ENCODE measurements at regions not wholly inside any gene's neighbourhood (a gene's known extent, or its start where the extent isn't known, plus 50 kb on each side); places are given as distances from the start of the nearest gene placed in this dataset.
A peak's percentile ranks its signal among the peaks of the same experiment; 100 is the strongest.

- H3K4me3 ChIP-seq (ENCODE audit: control insufficient read depth, low read depth, low read length) = no peak overlapping the region
- DNase-seq (ENCODE audit: low read depth) = peak; percentile 16
- no peak for TF ChIP-seq CTCF (IDR thresholded peaks at IDR 0.05; ENCODE audit: control insufficient read depth, insufficient read depth, low read depth, low read length, missing control alignments)
Measured at GRCh38 chr20:11117808-11118528, 444.2 kb upstream of the JAG1 start.

- H3K4me3 ChIP-seq (ENCODE audit: control insufficient read depth, low read depth, low read length) = no peak overlapping the region
- no peak for DNase-seq (ENCODE audit: low read depth)
Measured at GRCh38 chr20:11118802-11119380, 445.1 kb upstream of the JAG1 start.

GRCh38 chr20:11119573-11119972 is 445.8 kb upstream of the JAG1 start:
- no peak overlapping the region for H3K4me3 ChIP-seq (ENCODE audit: control insufficient read depth, low read depth, low read length)
- TF ChIP-seq CTCF (IDR thresholded peaks at IDR 0.05; ENCODE audit: control insufficient read depth, insufficient read depth, low read depth, low read length, missing control alignments) = no peak
- DNase-seq (ENCODE audit: low read depth) = no peak

More at GRCh38 chr20:11118802-11119380, 445.1 kb upstream of the JAG1 start:
- TF ChIP-seq CTCF (IDR thresholded peaks at IDR 0.05; ENCODE audit: control insufficient read depth, insufficient read depth, low read depth, low read length, missing control alignments) = no peak

- no peak for TF ChIP-seq CTCF (IDR thresholded peaks at IDR 0.05; ENCODE audit: control insufficient read depth, insufficient read depth, low read depth, low read length, missing control alignments)
- DNase-seq (ENCODE audit: low read depth) = no peak
- no peak overlapping the region for H3K4me3 ChIP-seq (ENCODE audit: control insufficient read depth, low read depth, low read length)
Measured at GRCh38 chr20:11120431-11120830, 446.6 kb upstream of the JAG1 start.

- TF ChIP-seq CTCF (IDR thresholded peaks at IDR 0.05; ENCODE audit: control insufficient read depth, insufficient read depth, low read depth, low read length, missing control alignments) = no peak
- no peak for DNase-seq (ENCODE audit: low read depth)
- no peak overlapping the region for H3K4me3 ChIP-seq (ENCODE audit: control insufficient read depth, low read depth, low read length)
Measured at GRCh38 chr20:11124849-11125505, 451.2 kb upstream of the JAG1 start.

- no peak overlapping the region for H3K4me3 ChIP-seq (ENCODE audit: control insufficient read depth, low read depth, low read length)
- no peak for TF ChIP-seq CTCF (IDR thresholded peaks at IDR 0.05; ENCODE audit: control insufficient read depth, insufficient read depth, low read depth, low read length, missing control alignments)
- DNase-seq (ENCODE audit: low read depth) = no peak
Measured at GRCh38 chr20:11128220-11128718, 454.5 kb upstream of the JAG1 start.

Measured in AG09309 (cell line).